ENCODE measurements at regions not wholly inside any gene's neighbourhood (a gene's known extent, or its start where the extent isn't known, plus 50 kb on each side); places are given as distances from the start of the nearest gene placed in this dataset.

GRCh38 chr10:78492424-78492823, 458.8 kb downstream of the RPS24 start:
- TF ChIP-seq CTCF (conservative IDR thresholded peaks at IDR 0.05; ENCODE audit: low read length) (no peak), EZH2phosphoT487 (IDR thresholded peaks at IDR 0.05; ENCODE audit: borderline replicate concordance, low read depth, low read length) (no peak)

All from OCI-LY7 (cell line).